Prostate gland (tissue), 2 donors: ENCODE measurements at regions not wholly inside any gene's neighbourhood (a gene's known extent, or its start where the extent isn't known, plus 50 kb on each side); places are given as distances from the start of the nearest gene placed in this dataset.

Experiments used
- DNase-seq: peaks from one replicate; pipeline ENCODE4 v3.0.0-alpha.2; 2019; ENCODE audit warnings: low spot score
- H3K27ac ChIP-seq, 2 donors: fragments of 200-600 bp; sonication (generic); 2 replicates each; pipeline ENCODE4 v1.5.1; 2017 to 2019
- H3K27me3 ChIP-seq: fragments of 200-600 bp; sonication (generic); replicated peaks from 2 replicates; pipeline ENCODE4 v1.5.1; 2019; ENCODE audit not compliant: insufficient read depth
- H3K36me3 ChIP-seq, 2 donors: fragments of 200-600 bp; sonication (generic); 1 replicate in 1 of 2; 2 replicates in 1 of 2; pipeline versions ENCODE4 v1.5.1 to v1.8.1; 2017 to 2019
- H3K4me1 ChIP-seq: fragments of 200-600 bp; sonication (generic); replicated peaks from 2 replicates; pipeline ENCODE4 v1.5.1; 2019
- H3K4me3 ChIP-seq, 2 donors: fragments of 200-600 bp; sonication (generic); 2 replicates each; pipeline ENCODE4 v1.5.1; 2017 to 2019
- H3K9me3 ChIP-seq: fragments of 200-600 bp; sonication (generic); 2 replicates; pipeline ENCODE4 v1.5.1; 2017
- POLR2A ChIP-seq: fragments of 450-650 bp; IDR thresholded peaks from one replicate; pipeline ENCODE4 v1.6.1; 2016; ENCODE audit warnings: antibody characterized with exemption, mild to moderate bottlenecking
- POLR2AphosphoS5 ChIP-seq: sonication (generic); formaldehyde crosslinking; IDR thresholded peaks from one replicate; pipeline ENCODE4 v1.6.1; 2017; ENCODE audit warnings: antibody characterized with exemption
- WGBS: methylation state at CpG from one replicate; pipeline ENCODE4 v1.1.5; 2018; 5-methylcytosine and 5-hydroxymethylcytosine counted together
- intact Hi-C: fragments of 100-400 bp; cut with DNase I; formaldehyde crosslinking; loops from one replicate; pipeline ENCODE4 v1.14.2; 2022
- TF ChIP-seq, protein P1 (sequence below), 4 experiments: fragments of 200-600 bp in 2 of 4; fragments of 450-650 bp in 2 of 4; sonication (generic) in 2 of 4; IDR thresholded peaks; 1 replicate in 3 of 4; 2 replicates in 1 of 4; pipeline ENCODE4 v1.5.1; 2016 to 2019; ENCODE audit warnings: antibody characterized with exemption in 4 of 4, mild to moderate bottlenecking in 2 of 4, moderate library complexity in 2 of 4

DNA sequence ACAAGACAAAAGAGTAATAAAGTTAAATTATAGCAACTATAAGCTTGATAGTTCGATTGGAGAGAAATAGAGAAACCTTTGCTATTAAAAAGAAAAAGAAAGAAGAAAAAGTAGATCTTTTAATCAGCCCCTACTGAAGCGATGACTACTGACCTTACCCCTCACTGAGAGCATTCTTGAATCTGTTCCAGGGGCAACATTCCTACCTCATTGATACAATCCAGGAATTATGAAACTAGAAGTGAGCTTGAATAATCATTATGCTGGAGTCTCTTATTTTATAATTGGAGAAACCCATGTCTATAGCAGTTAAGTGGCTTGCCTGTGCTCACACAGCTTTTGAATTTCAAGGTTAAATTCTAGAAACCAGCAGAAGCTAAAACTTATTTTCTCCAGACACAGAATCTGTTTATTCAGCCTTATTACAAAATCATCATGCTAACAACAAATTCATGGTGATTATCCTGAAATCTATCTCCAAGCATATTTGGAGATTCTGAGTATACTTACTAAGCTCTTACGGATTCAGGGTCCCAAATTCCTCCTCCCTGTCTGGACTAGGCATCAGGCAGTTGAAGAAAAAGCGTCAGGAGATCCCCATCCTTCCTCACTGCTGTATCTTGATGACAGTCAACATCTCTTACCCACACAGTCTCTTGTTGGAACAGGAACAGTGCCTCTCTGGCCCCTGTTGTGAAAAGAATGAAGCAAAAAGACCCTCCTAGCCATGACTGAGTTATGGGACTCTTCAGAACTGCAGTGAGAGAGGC is 547.6 kb upstream of the WWC1 start:
- no peaks in the 10 kb centered on the region for H3K27me3 ChIP-seq
- intact Hi-C loops: no loop called here
- no peaks in the 10 kb centered on the region for H3K4me1 ChIP-seq
- no peak overlapping the region for H3K4me3 ChIP-seq
- WGBS: 51% methylated on average over 4 of the region's 4 CpGs
- TF ChIP-seq POLR2AphosphoS5 (no peak), POLR2A (no peak)
- TF ChIP-seq, protein P1, sequence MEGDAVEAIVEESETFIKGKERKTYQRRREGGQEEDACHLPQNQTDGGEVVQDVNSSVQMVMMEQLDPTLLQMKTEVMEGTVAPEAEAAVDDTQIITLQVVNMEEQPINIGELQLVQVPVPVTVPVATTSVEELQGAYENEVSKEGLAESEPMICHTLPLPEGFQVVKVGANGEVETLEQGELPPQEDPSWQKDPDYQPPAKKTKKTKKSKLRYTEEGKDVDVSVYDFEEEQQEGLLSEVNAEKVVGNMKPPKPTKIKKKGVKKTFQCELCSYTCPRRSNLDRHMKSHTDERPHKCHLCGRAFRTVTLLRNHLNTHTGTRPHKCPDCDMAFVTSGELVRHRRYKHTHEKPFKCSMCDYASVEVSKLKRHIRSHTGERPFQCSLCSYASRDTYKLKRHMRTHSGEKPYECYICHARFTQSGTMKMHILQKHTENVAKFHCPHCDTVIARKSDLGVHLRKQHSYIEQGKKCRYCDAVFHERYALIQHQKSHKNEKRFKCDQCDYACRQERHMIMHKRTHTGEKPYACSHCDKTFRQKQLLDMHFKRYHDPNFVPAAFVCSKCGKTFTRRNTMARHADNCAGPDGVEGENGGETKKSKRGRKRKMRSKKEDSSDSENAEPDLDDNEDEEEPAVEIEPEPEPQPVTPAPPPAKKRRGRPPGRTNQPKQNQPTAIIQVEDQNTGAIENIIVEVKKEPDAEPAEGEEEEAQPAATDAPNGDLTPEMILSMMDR (IDR thresholded peaks at IDR 0.05): no peak
- H3K9me3 ChIP-seq: no peaks in the 10 kb centered on the region
- H3K27ac ChIP-seq: no peak overlapping the region
- H3K36me3 ChIP-seq: no peaks in the 10 kb centered on the region
- no peak for DNase-seq

GRCh38 chr5:167745868-167746267 is 545.6 kb upstream of the WWC1 start:
- Histone ChIP-seq H3K4me3 (no peak overlapping the region), H3K36me3 (no peaks in the 10 kb centered on the region), H3K27ac (no peak overlapping the region), H3K27me3 (no peaks in the 10 kb centered on the region), H3K9me3 (no peaks in the 10 kb centered on the region), H3K4me1 (no peaks in the 10 kb centered on the region)
- DNase-seq: no peak
- intact Hi-C loops: no loop called here
- WGBS: 88% methylated on average over 6 of the region's 6 CpGs
- no peak for TF ChIP-seq POLR2AphosphoS5
- TF ChIP-seq POLR2A: no peak
- TF ChIP-seq, protein P1 (IDR thresholded peaks at IDR 0.05): no peak

- Histone ChIP-seq H3K27ac (no peak overlapping the region), H3K4me3 (no peak overlapping the region), H3K36me3 (no peaks in the 10 kb centered on the region), H3K4me1 (no peaks in the 10 kb centered on the region), H3K9me3 (no peaks in the 10 kb centered on the region), H3K27me3 (no peaks in the 10 kb centered on the region)
- TF ChIP-seq POLR2AphosphoS5: no peak
- TF ChIP-seq POLR2A: no peak
- 81% methylated on average over 1 of the region's 1 CpG for WGBS
- no peak for DNase-seq
- intact Hi-C loops: no loop called here
Observed at GRCh38 chr5:167750586-167750985, 540.9 kb upstream of the WWC1 start.

DNA sequence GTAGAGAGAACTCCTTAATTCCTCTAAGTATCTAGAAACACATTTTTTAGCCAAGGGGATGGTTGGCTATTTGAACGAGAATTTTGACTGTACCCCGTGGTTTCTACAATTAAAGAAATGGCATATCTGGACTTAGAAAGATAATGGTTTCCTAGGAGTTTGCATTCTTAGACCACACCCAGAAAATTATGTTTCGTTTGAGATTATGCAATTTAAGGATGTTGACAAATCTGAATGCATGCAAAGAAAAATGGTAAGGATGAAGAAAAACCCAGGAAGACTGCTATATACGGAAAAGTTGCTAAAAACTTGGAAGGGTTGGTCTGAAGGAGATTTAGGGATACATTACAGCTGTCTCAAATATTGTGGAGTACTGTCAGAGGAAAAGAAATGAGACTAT is 538.5 kb upstream of the WWC1 start:
- H3K27ac ChIP-seq: no peak overlapping the region
- no peaks in the 10 kb centered on the region for H3K4me1 ChIP-seq
- H3K27me3 ChIP-seq: no peaks in the 10 kb centered on the region
- H3K9me3 ChIP-seq: no peaks in the 10 kb centered on the region
- no peaks in the 10 kb centered on the region for H3K36me3 ChIP-seq
- TF ChIP-seq, protein P1 (IDR thresholded peaks at IDR 0.05): no peak
- TF ChIP-seq POLR2A: no peak
- TF ChIP-seq POLR2AphosphoS5: no peak
- no peak overlapping the region for H3K4me3 ChIP-seq
- DNase-seq: no peak
- intact Hi-C loops: no loop called here
- 89% methylated on average over 4 of the region's 4 CpGs for WGBS

DNA sequence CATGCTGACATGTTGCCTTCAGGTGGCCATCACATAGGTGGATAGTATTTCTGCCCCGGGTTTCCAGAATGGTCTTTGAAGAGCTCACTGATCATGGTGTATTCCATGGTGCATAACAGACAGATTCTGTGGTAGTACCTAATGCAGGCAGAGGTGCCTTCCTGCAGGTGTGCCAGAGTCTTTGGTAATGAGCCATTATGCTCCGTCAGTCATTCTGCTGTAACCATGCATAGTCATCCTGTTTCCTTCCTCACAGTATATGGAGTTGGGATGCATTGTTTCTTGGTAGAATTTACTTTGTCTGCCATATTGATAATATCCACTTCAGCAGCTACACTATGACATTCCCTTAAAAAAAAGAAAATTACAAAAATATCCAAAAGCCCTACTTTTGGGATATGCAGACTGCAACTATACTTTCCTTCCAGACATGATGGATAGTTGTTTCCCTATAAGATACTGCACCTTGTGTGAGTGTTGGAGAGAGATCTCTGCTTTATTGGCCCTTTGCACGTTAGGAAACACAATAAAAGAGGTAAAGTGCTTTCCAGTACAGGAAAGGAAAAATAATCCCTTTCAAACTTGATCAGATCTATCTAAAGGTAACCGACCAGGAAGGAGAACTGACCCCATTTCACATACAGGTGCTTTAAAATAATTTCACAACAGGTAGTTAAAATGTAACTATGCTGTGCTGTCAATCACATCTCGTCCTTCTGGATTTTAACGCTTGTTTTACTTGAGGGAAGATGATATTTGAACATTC is 537.5 kb upstream of the WWC1 start:
- Histone ChIP-seq H3K27me3 (no peaks in the 10 kb centered on the region), H3K4me3 (no peak overlapping the region), H3K4me1 (no peaks in the 10 kb centered on the region), H3K9me3 (no peaks in the 10 kb centered on the region), H3K27ac (no peak overlapping the region), H3K36me3 (no peaks in the 10 kb centered on the region)
- WGBS: 70% methylated on average over 6 of the region's 6 CpGs
- DNase-seq: no peak
- TF ChIP-seq, protein P1 (IDR thresholded peaks at IDR 0.05): no peak
- TF ChIP-seq POLR2AphosphoS5 (no peak), POLR2A (no peak)
- intact Hi-C loops: no loop called here
